ENCODE measurements at regions not wholly inside any gene's neighbourhood (a gene's known extent, or its start where the extent isn't known, plus 50 kb on each side); places are given as distances from the start of the nearest gene placed in this dataset.

- Mint-ChIP-seq H3K27me3 (no peaks in the 10 kb centered on the region), H3K4me3 (no peak overlapping the region), H3K4me1 (ENCODE audit: low read depth in 2 of 2) (no peaks in the 10 kb centered on the region), H3K36me3 (ENCODE audit: insufficient read depth) (no peaks in the 10 kb centered on the region), H3K9me3 (no peaks in the 10 kb centered on the region), H3K27ac (no peak overlapping the region)
- no peak for ATAC-seq (replicated peaks)
- DNase-seq, result no peak
Measured at GRCh38 chr1:56300836-56301235, 278.5 kb downstream of the PLPP3 start.

GRCh38 chr1:56298866-56299265 lies 280.5 kb downstream of the PLPP3 start:
- H3K4me1 Mint-ChIP-seq (ENCODE audit: low read depth in 2 of 2), result no peaks in the 10 kb centered on the region
- no peak overlapping the region for H3K4me3 Mint-ChIP-seq
- H3K36me3 Mint-ChIP-seq (ENCODE audit: insufficient read depth), result no peaks in the 10 kb centered on the region
- ATAC-seq (replicated peaks), result no peak
- peaks cover 7 to 8% of the 10 kb centered on the region in 2 donors for H3K27me3 Mint-ChIP-seq
- H3K9me3 Mint-ChIP-seq, result peaks cover 7 to 8% of the 10 kb centered on the region in 2 donors
- no peak for DNase-seq
- H3K27ac Mint-ChIP-seq, result no peak overlapping the region

- Mint-ChIP-seq H3K36me3 (ENCODE audit: insufficient read depth) (no peaks in the 10 kb centered on the region), H3K27me3 (peaks cover 7 to 8% of the 10 kb centered on the region in 2 donors), H3K9me3 (peaks cover 7 to 10% of the 10 kb centered on the region in 2 donors), H3K27ac (no peak overlapping the region), H3K4me3 (no peak overlapping the region), H3K4me1 (ENCODE audit: low read depth in 2 of 2) (no peaks in the 10 kb centered on the region)
- ATAC-seq (replicated peaks), result no peak
- DNase-seq, result no peak
Measured at GRCh38 chr1:56297904-56298303, 281.5 kb downstream of the PLPP3 start.

- no peak for ATAC-seq (replicated peaks)
- H3K4me1 Mint-ChIP-seq (ENCODE audit: low read depth in 2 of 2), result no peaks in the 10 kb centered on the region
- H3K27me3 Mint-ChIP-seq, result peaks cover 7 to 8% of the 10 kb centered on the region in 2 donors
- peaks cover 7 to 10% of the 10 kb centered on the region in 2 donors for H3K9me3 Mint-ChIP-seq
- no peak for DNase-seq
- H3K27ac Mint-ChIP-seq, result no peak overlapping the region
- H3K4me3 Mint-ChIP-seq, result no peak overlapping the region
- H3K36me3 Mint-ChIP-seq (ENCODE audit: insufficient read depth), result no peaks in the 10 kb centered on the region
Measured at GRCh38 chr1:56297208-56297607, 282.2 kb downstream of the PLPP3 start.

- Mint-ChIP-seq H3K27me3 (peaks cover 7 to 8% of the 10 kb centered on the region in 2 donors), H3K36me3 (ENCODE audit: insufficient read depth) (no peaks in the 10 kb centered on the region), H3K27ac (no peak overlapping the region), H3K4me1 (ENCODE audit: low read depth in 2 of 2) (no peaks in the 10 kb centered on the region), H3K9me3 (peaks cover 7 to 10% of the 10 kb centered on the region in 2 donors), H3K4me3 (no peak overlapping the region)
- no peak for DNase-seq
- no peak for ATAC-seq (replicated peaks)
Measured at GRCh38 chr1:56295949-56296929, 283.1 kb downstream of the PLPP3 start.

GRCh38 chr1:56291374-56291919 lies 287.9 kb downstream of the PLPP3 start:
- Mint-ChIP-seq H3K4me1 (ENCODE audit: low read depth in 2 of 2) (no peaks in the 10 kb centered on the region), H3K4me3 (no peak overlapping the region), H3K27me3 (peaks cover 8 to 16% of the 10 kb centered on the region in 2 donors), H3K36me3 (ENCODE audit: insufficient read depth) (no peaks in the 10 kb centered on the region), H3K27ac (no peak overlapping the region), H3K9me3 (peaks cover 7 to 17% of the 10 kb centered on the region in 2 donors)
- ATAC-seq (replicated peaks) (no peak), DNase-seq (no peak)

GRCh38 chr1:56289260-56289659 lies 290.1 kb downstream of the PLPP3 start:
- no peaks in the 10 kb centered on the region for H3K4me1 Mint-ChIP-seq (ENCODE audit: low read depth in 2 of 2)
- no peak for DNase-seq
- no peak overlapping the region for H3K27ac Mint-ChIP-seq
- no peaks in the 10 kb centered on the region for H3K36me3 Mint-ChIP-seq (ENCODE audit: insufficient read depth)
- peaks cover 5 to 13% of the 10 kb centered on the region in 2 donors for H3K9me3 Mint-ChIP-seq
- no peak for ATAC-seq (replicated peaks)
- no peak overlapping the region for H3K4me3 Mint-ChIP-seq
- peaks cover 5 to 14% of the 10 kb centered on the region in 2 donors for H3K27me3 Mint-ChIP-seq

- ATAC-seq (replicated peaks) (no peak), DNase-seq (no peak)
- H3K36me3 Mint-ChIP-seq (ENCODE audit: insufficient read depth), result no peaks in the 10 kb centered on the region
- peaks cover 0 to 14% of the 10 kb centered on the region in 2 donors for H3K27me3 Mint-ChIP-seq
- peaks cover 1 to 6% of the 10 kb centered on the region in 2 donors for H3K9me3 Mint-ChIP-seq
- H3K27ac Mint-ChIP-seq, result no peak overlapping the region
- no peaks in the 10 kb centered on the region for H3K4me1 Mint-ChIP-seq (ENCODE audit: low read depth in 2 of 2)
- H3K4me3 Mint-ChIP-seq, result no peak overlapping the region
Measured at GRCh38 chr1:56287721-56288120, 291.6 kb downstream of the PLPP3 start.

GRCh38 chr1:56286956-56287355 lies 292.4 kb downstream of the PLPP3 start:
- no peak for DNase-seq
- no peaks in the 10 kb centered on the region for H3K4me1 Mint-ChIP-seq (ENCODE audit: low read depth in 2 of 2)

GRCh38 chr1:56286506-56286905 lies 292.9 kb downstream of the PLPP3 start:
- Mint-ChIP-seq H3K27me3 (peaks cover 0 to 14% of the 10 kb centered on the region in 2 donors), H3K4me3 (no peak overlapping the region)
- no peak for ATAC-seq (replicated peaks)

More at GRCh38 chr1:56286956-56287355, 292.4 kb downstream of the PLPP3 start:
- H3K36me3 Mint-ChIP-seq (ENCODE audit: insufficient read depth), result no peaks in the 10 kb centered on the region
- peaks cover 1 to 6% of the 10 kb centered on the region in 2 donors for H3K9me3 Mint-ChIP-seq
- no peak for ATAC-seq (replicated peaks)
- H3K4me3 Mint-ChIP-seq, result no peak overlapping the region
- no peak overlapping the region for H3K27ac Mint-ChIP-seq
- H3K27me3 Mint-ChIP-seq, result peaks cover 0 to 14% of the 10 kb centered on the region in 2 donors

GRCh38 chr1:56285554-56286402 lies 293.6 kb downstream of the PLPP3 start:
- H3K4me1 Mint-ChIP-seq (ENCODE audit: low read depth in 2 of 2), result no peaks in the 10 kb centered on the region
- no peak for ATAC-seq (replicated peaks)
- peaks cover 0 to 14% of the 10 kb centered on the region in 2 donors for H3K27me3 Mint-ChIP-seq
- H3K36me3 Mint-ChIP-seq (ENCODE audit: insufficient read depth), result no peaks in the 10 kb centered on the region
- no peak for DNase-seq
- H3K4me3 Mint-ChIP-seq, result no peak overlapping the region
- peaks cover 1 to 6% of the 10 kb centered on the region in 2 donors for H3K9me3 Mint-ChIP-seq
- H3K27ac Mint-ChIP-seq, result no peak overlapping the region

More at GRCh38 chr1:56286506-56286905, 292.9 kb downstream of the PLPP3 start:
- Mint-ChIP-seq H3K27ac (no peak overlapping the region), H3K9me3 (peaks cover 1 to 6% of the 10 kb centered on the region in 2 donors), H3K4me1 (ENCODE audit: low read depth in 2 of 2) (no peaks in the 10 kb centered on the region), H3K36me3 (ENCODE audit: insufficient read depth) (no peaks in the 10 kb centered on the region)
- DNase-seq, result no peak

GRCh38 chr1:56284928-56285327 lies 294.4 kb downstream of the PLPP3 start:
- ATAC-seq (replicated peaks) (no peak), DNase-seq (no peak)
- peaks cover 1 to 6% of the 10 kb centered on the region in 2 donors for H3K9me3 Mint-ChIP-seq
- H3K27ac Mint-ChIP-seq, result no peak overlapping the region
- H3K4me1 Mint-ChIP-seq (ENCODE audit: low read depth in 2 of 2), result no peaks in the 10 kb centered on the region
- no peak overlapping the region for H3K4me3 Mint-ChIP-seq
- H3K27me3 Mint-ChIP-seq, result peaks cover 0 to 14% of the 10 kb centered on the region in 2 donors
- no peaks in the 10 kb centered on the region for H3K36me3 Mint-ChIP-seq (ENCODE audit: insufficient read depth)

- no peak overlapping the region for H3K27ac Mint-ChIP-seq
- DNase-seq, result no peak
- no peak overlapping the region for H3K4me3 Mint-ChIP-seq
- H3K27me3 Mint-ChIP-seq, result no peaks in the 10 kb centered on the region
- peaks cover 0 to 6% of the 10 kb centered on the region in 2 donors for H3K9me3 Mint-ChIP-seq
- H3K4me1 Mint-ChIP-seq (ENCODE audit: low read depth in 2 of 2), result no peaks in the 10 kb centered on the region
- no peaks in the 10 kb centered on the region for H3K36me3 Mint-ChIP-seq (ENCODE audit: insufficient read depth)
- ATAC-seq (replicated peaks), result no peak
Measured at GRCh38 chr1:56278061-56278460, 301.3 kb downstream of the PLPP3 start.

All from effector memory CD8-positive, alpha-beta T cell (primary cell).